IMR-90 (cell line): ENCODE measurements at regions not wholly inside any gene's neighbourhood (a gene's known extent, or its start where the extent isn't known, plus 50 kb on each side); places are given as distances from the start of the nearest gene placed in this dataset.

Experiments
- ATAC-seq: fragments of 200-7000 bp; cut with Tn5 transposase; 2 replicates; pipeline ENCODE4 v1.9.1; 2020; ENCODE audit warnings: low read depth, mild to moderate bottlenecking, moderate library complexity
- BruUV-seq: library from RNA; stranded (reverse); fragments of 400-500 nt; replicated peaks from 2 replicates; lab custom pipeline; 2021; lab: Mats Ljungman, UMichigan
- CTCF ChIA-PET: fragments of 300-600 bp; formaldehyde crosslinking; extraction: SDS; loops from one replicate; lab custom pipeline; 2021; ENCODE audit warnings: antibody characterized with exemption; lab: Yijun Ruan, JAX
- POLR2A ChIA-PET: fragments of 300-600 bp; sonication (Branson Sonifier 250); formaldehyde crosslinking; loops from one replicate; lab custom pipeline; 2022; ENCODE audit warnings: antibody characterized with exemption; ENCODE audit not compliant: unreplicated experiment; lab: Charles Lee
- DNase-seq: peaks from one replicate; pipeline ENCODE4 v3.0.0; 2013
- H2AFZ ChIP-seq: replicated peaks from 2 replicates; pipeline ENCODE3; 2013; ENCODE audit warnings: low read length, mild to moderate bottlenecking; ENCODE audit not compliant: poor library complexity
- H2AK5ac ChIP-seq: 2 replicates; pipeline ENCODE4 v1.6.1; 2013; ENCODE audit warnings: low read depth, low read length, inconsistent platforms
- H2AK9ac ChIP-seq: replicated peaks from 2 replicates; pipeline ENCODE3; 2013; ENCODE audit warnings: mild to moderate bottlenecking, low read depth, low read length, moderate library complexity; ENCODE audit not compliant: poor library complexity
- H2BK120ac ChIP-seq: 2 replicates; pipeline ENCODE4 v1.6.1; 2013; ENCODE audit warnings: low read depth, low read length, inconsistent platforms
- H2BK15ac ChIP-seq: 3 replicates; pipeline ENCODE4 v1.6.1; 2013; ENCODE audit warnings: low read depth, low read length, inconsistent platforms
- H2BK20ac ChIP-seq: 2 replicates; pipeline ENCODE4 v1.6.1; 2013; ENCODE audit warnings: low read depth, mild to moderate bottlenecking, inconsistent platforms, low read length, moderate library complexity
- H2BK5ac ChIP-seq: 2 replicates; pipeline ENCODE4 v1.6.1; 2013; ENCODE audit warnings: mild to moderate bottlenecking, low read depth, low read length, inconsistent platforms; ENCODE audit not compliant: poor library complexity, severe bottlenecking
- H3K14ac ChIP-seq: replicated peaks from 2 replicates; pipeline ENCODE4 v1.6.1; 2013; ENCODE audit warnings: low read depth, low read length, inconsistent platforms
- H3K18ac ChIP-seq: 2 replicates; pipeline ENCODE4 v1.6.1; 2013; ENCODE audit warnings: low read depth, low read length, control low read depth
- H3K23ac ChIP-seq: 2 replicates; pipeline ENCODE4 v1.6.1; 2013; ENCODE audit warnings: low read depth, low read length, inconsistent platforms
- H3K27ac ChIP-seq: 2 replicates; pipeline ENCODE4 v1.5.1; 2013; ENCODE audit warnings: mild to moderate bottlenecking, control low read depth, low read length; ENCODE audit not compliant: insufficient read depth
- H3K27me3 ChIP-seq: 2 replicates; pipeline ENCODE4 v1.6.1; 2013; ENCODE audit warnings: low read length; ENCODE audit not compliant: control insufficient read depth, insufficient read depth
- H3K36me3 ChIP-seq: 2 replicates; pipeline ENCODE4 v1.6.1; 2013; ENCODE audit warnings: low read length, mixed read lengths; ENCODE audit not compliant: control insufficient read depth, insufficient read depth
- H3K4ac ChIP-seq: 2 replicates; pipeline ENCODE4 v1.6.1; 2013; ENCODE audit warnings: low read depth, low read length, inconsistent platforms
- H3K4me1 ChIP-seq: 2 replicates; pipeline ENCODE4 v1.6.1; 2013; ENCODE audit warnings: low read length, mixed read lengths; ENCODE audit not compliant: control insufficient read depth, insufficient read depth
- H3K4me2 ChIP-seq: 2 replicates; pipeline ENCODE4 v1.6.1; 2013; ENCODE audit warnings: low read depth, mild to moderate bottlenecking, control low read depth, low read length, moderate library complexity
- H3K4me3 ChIP-seq: 2 replicates; pipeline ENCODE4 v1.5.1; 2013; ENCODE audit warnings: low read depth, mild to moderate bottlenecking, control low read depth, low read length, moderate library complexity; ENCODE audit not compliant: insufficient read depth
- H3K56ac ChIP-seq: 2 replicates; pipeline ENCODE4 v1.6.1; 2013; ENCODE audit warnings: low read length, inconsistent platforms; ENCODE audit not compliant: insufficient read depth; ENCODE audit errors: extremely low read depth
- H3K79me1 ChIP-seq, 2 experiments: 2 replicates each; pipeline ENCODE4 v1.6.1; 2013; ENCODE audit warnings: low read length in 2 of 2, inconsistent platforms in 1 of 2, low read depth in 1 of 2
- H3K9ac ChIP-seq: 2 replicates; pipeline ENCODE4 v1.6.1; 2013; ENCODE audit warnings: low read depth, low read length, control low read depth
- H3K9me1 ChIP-seq: 2 replicates; pipeline ENCODE4 v1.6.1; 2013; ENCODE audit warnings: low read length, inconsistent platforms; ENCODE audit not compliant: insufficient read depth
- H3K9me3 ChIP-seq: 2 replicates; pipeline ENCODE4 v1.6.1; 2013; ENCODE audit warnings: low read length; ENCODE audit not compliant: control insufficient read depth, insufficient read depth
- H4K20me1 ChIP-seq: 2 replicates; pipeline ENCODE4 v1.6.1; 2013; ENCODE audit warnings: low read length, inconsistent platforms; ENCODE audit not compliant: insufficient read depth
- H4K5ac ChIP-seq: 2 replicates; pipeline ENCODE4 v1.6.1; 2013; ENCODE audit warnings: mild to moderate bottlenecking, low read depth, low read length, control low read depth
- H4K8ac ChIP-seq, 2 experiments: 2 replicates each; pipeline ENCODE4 v1.6.1; 2013; ENCODE audit warnings: low read depth in 2 of 2, low read length in 2 of 2, control low read depth in 1 of 2, inconsistent platforms in 1 of 2
- H4K91ac ChIP-seq: 2 replicates; pipeline ENCODE4 v1.6.1; 2013; ENCODE audit warnings: low read depth, low read length, inconsistent platforms; ENCODE audit not compliant: insufficient read depth
- RCOR1 ChIP-seq: IDR thresholded peaks from 2 replicates; pipeline ENCODE4 v1.6.1; 2012; ENCODE audit warnings: mild to moderate bottlenecking, low read length, improper control_type of control experiment; ENCODE audit not compliant: insufficient replicate concordance
- SMC3 ChIP-seq: fragments of 150-350 bp; IDR thresholded peaks from 2 replicates; pipeline ENCODE4 v1.6.1; 2016; ENCODE audit warnings: low read depth, mild to moderate bottlenecking, antibody characterized with exemption, low read length, moderate library complexity
- WGBS, 2 experiments: methylation state at CpG; one replicate each; pipeline versions ENCODE4 v1.1.5 to v1.1.7; 2013; ENCODE audit warnings: missing lambda C conversion rate in 2 of 2; ENCODE audit not compliant: insufficient read length in 1 of 2; ENCODE audit errors: extremely low coverage in 2 of 2; 5-methylcytosine and 5-hydroxymethylcytosine counted together
- dilution Hi-C: fragments of 300-500 bp; cut with HindIII; formaldehyde crosslinking; loops from one replicate; pipeline ENCODE4 v1.14.3; 2018; ENCODE audit warnings: low sequenced_read_pairs; ENCODE audit not compliant: unreplicated experiment
- in situ Hi-C: fragments of 300-500 bp; cut with MboI; formaldehyde crosslinking; loops from 3 replicates; pipeline ENCODE4 v1.14.3; 2019; ENCODE audit warnings: low sequenced_read_pairs, inconsistent platforms, mixed read lengths
- intact Hi-C: fragments of 100-400 bp; cut with micrococcal nuclease; formaldehyde crosslinking; loops from 2 replicates; pipeline ENCODE4 v1.10.0; 2022

DNA sequence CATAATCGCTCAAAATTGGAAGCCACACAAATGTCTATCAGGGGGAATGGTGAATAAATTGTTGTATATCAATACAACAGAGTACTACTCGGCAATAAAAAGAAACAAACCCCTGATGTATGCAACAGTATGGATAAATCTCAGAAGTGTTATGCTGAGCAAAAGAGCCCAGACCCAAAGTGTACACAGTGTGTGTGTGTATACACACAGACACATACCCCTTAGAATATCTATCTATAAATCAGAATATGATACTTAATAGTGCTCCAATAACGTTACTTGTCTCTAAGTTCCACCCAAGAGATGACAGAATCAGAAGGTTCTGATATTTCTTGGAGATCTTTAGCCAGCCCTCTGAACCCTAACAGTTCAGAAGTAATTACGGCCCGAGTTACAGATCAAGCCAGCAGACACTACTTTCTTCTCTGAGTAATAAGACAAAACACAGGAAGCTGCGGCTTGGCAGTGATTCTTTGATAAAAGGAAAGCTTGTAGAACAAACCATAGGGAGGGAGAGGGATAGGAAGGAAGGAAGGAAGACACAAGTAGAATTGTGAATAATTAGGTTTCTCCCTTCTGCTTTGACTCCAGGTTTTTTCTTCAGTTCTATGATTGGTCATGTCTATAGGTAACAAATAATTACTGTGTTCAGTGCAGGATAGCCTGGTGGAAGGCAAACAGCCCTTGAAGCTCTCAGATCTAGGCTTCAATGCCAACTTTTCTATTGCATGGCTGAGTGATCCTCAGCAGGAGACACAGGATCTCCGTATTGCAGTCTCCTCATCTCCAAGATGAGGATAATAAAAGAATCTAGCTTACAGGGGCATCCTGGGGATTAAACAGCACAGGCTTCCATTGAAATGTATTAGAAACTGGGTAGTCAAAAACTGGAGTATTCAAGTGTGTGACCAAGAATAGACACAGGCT lies 75.6 kb upstream of the TEAD1 start:
- H3K9ac ChIP-seq = no peak overlapping the region; the same call in 1 of the 2 replicates
- H3K56ac ChIP-seq = no peak overlapping the region
- H2BK5ac ChIP-seq = no peak overlapping the region
- ATAC-seq = peak; percentile 74
- H3K36me3 ChIP-seq = no peaks in the 10 kb centered on the region
- no peak overlapping the region for H3K4me2 ChIP-seq
- no peak overlapping the region for H2AFZ ChIP-seq
- 0 out of 2 replicates have a peak overlapping the region, but pooled peaks have one; percentile 3 for H3K4ac ChIP-seq
- peak overlapping the region in 1 of 2 experiments; percentile 11; a peak in 1 of 4 replicates for H4K8ac ChIP-seq
- no peak overlapping the region for H4K91ac ChIP-seq
- 0 out of 2 replicates have a peak overlapping the region, but pooled peaks have one; percentile 24 for H3K14ac ChIP-seq
- WGBS, 2 experiments = 80% methylated on average over 1 of the region's 7 CpGs; no CpG with 5 or more reads in 1 of the 2 experiments
- no peaks in the 10 kb centered on the region for H3K27me3 ChIP-seq
- no peaks in the 10 kb centered on the region for H3K9me1 ChIP-seq
- H3K23ac ChIP-seq = no peak overlapping the region
- H4K20me1 ChIP-seq = no peaks in the 10 kb centered on the region
- TF ChIP-seq RCOR1 (no peak), SMC3 (no peak)
- peak overlapping the region; percentile 34; the same call in 1 of the 3 replicates for H2BK15ac ChIP-seq
- ChIA-PET CTCF (interaction anchor here (0.9 kb wide), 1 partner anchor 252 kb away, joined by 3 read pairs; no protein-coding TSS in a partner anchor), POLR2A (no interaction called here)
- H3K4me3 ChIP-seq = no peak overlapping the region
- H3K27ac ChIP-seq = peak overlapping the region; percentile 7; the same call in 1 of the 2 replicates
- H3K79me1 ChIP-seq = no peaks in the 10 kb centered on the region
- H3K18ac ChIP-seq = no peak overlapping the region; the same call in 1 of the 2 replicates
- BruUV-seq = no TSS peak
- intact Hi-C loops = loop anchor here (1.0 kb wide), 1 partner anchor 37 kb away; no protein-coding TSS in a partner anchor
- H2AK5ac ChIP-seq = peak overlapping the region; percentile 60; the same call in 1 of the 2 replicates
- no peaks in the 10 kb centered on the region for H3K9me3 ChIP-seq
- dilution Hi-C loops = no loop called here
- peak overlapping the region; percentile 78; the same call in 1 of the 2 replicates for H2BK20ac ChIP-seq
- DNase-seq = peak; percentile 59
- H3K4me1 ChIP-seq = no peaks in the 10 kb centered on the region
- H4K5ac ChIP-seq = no peak overlapping the region
- peak overlapping the region; percentile 35; the same call in 1 of the 2 replicates for H2BK120ac ChIP-seq
- in situ Hi-C loops = no loop called here
- H2AK9ac ChIP-seq = no peak overlapping the region
